ENCODE measurements at regions not wholly inside any gene's neighbourhood (a gene's known extent, or its start where the extent isn't known, plus 50 kb on each side); places are given as distances from the start of the nearest gene placed in this dataset.

- Histone ChIP-seq H3K36me3 (replicated peaks in 1 of 2; ENCODE audit: control insufficient read depth in 1 of 2, insufficient read depth in 2 of 2, low read length in 2 of 2) (no peaks in the 10 kb centered on the region), H3K9ac (ENCODE audit: insufficient read depth, low read length, poor library complexity, severe bottlenecking) (no peak overlapping the region), H3K27me3 (ENCODE audit: control insufficient read depth in 2 of 2, insufficient read depth in 2 of 2, low read length in 2 of 2) (no peaks in the 10 kb centered on the region), H3K4me3 (replicated peaks in 1 of 3; ENCODE audit: low read depth in 2 of 3, low read length in 3 of 3) (no peak overlapping the region), H3K4me1 (ENCODE audit: control insufficient read depth in 1 of 2, insufficient read depth in 2 of 2, low read length in 2 of 2) (no peaks in the 10 kb centered on the region), H4K20me1 (ENCODE audit: insufficient read depth, low read length) (no peaks in the 10 kb centered on the region), H3K79me2 (ENCODE audit: insufficient read depth, low read length) (no peaks in the 10 kb centered on the region), H3K27ac (ENCODE audit: low read depth in 1 of 2, low read length in 2 of 2) (no peak overlapping the region), H3K9me3 (replicated peaks in 1 of 2; ENCODE audit: control insufficient read depth in 1 of 2, insufficient read depth in 1 of 2, low read length in 2 of 2) (no peaks in the 10 kb centered on the region), H2AFZ (ENCODE audit: insufficient read depth, low read depth, low read length, poor library complexity, severe bottlenecking) (no peak overlapping the region), H3K4me2 (replicated peaks; ENCODE audit: extremely low read depth, low read length, poor library complexity, severe bottlenecking) (no peak overlapping the region)
- intact Hi-C loops (cut with micrococcal nuclease), result no loop called here
- peaks cover 2 to 7% (median 7%) of the 10 kb centered on the region in 3 donors for H3K27me3 Mint-ChIP-seq (ENCODE audit: low read depth in 3 of 3)
- peaks cover 0 to 9% (median 1%) of the 10 kb centered on the region in 7 donors for H3K9me3 Mint-ChIP-seq
- H3K27ac Mint-ChIP-seq, result no peak overlapping the region
- no peak for TF ChIP-seq CTCF (IDR thresholded peaks at IDR 0.05)
- H3K36me3 Mint-ChIP-seq, result no peaks in the 10 kb centered on the region
- DNase-seq, result no peak
- 82% methylated on average over 4 of the region's 8 CpGs for WGBS (ENCODE audit: insufficient coverage)
- H3K4me1 Mint-ChIP-seq, result no peaks in the 10 kb centered on the region
- H3K4me3 Mint-ChIP-seq, result no peak overlapping the region
Measured at GRCh38 chr1:55400508-55400907, 185.3 kb upstream of the USP24 start.

- no peak for DNase-seq
- Mint-ChIP-seq H3K27ac (no peak overlapping the region), H3K27me3 (ENCODE audit: low read depth in 3 of 3) (peaks cover 2 to 7% (median 7%) of the 10 kb centered on the region in 3 donors), H3K4me3 (no peak overlapping the region), H3K9me3 (peaks cover 0 to 10% (median 4%) of the 10 kb centered on the region in 7 donors), H3K4me1 (no peaks in the 10 kb centered on the region), H3K36me3 (no peaks in the 10 kb centered on the region)
- Histone ChIP-seq H3K4me3 (replicated peaks in 1 of 3; ENCODE audit: low read depth in 2 of 3, low read length in 3 of 3) (no peak overlapping the region), H3K4me2 (replicated peaks; ENCODE audit: extremely low read depth, low read length, poor library complexity, severe bottlenecking) (no peak overlapping the region), H2AFZ (ENCODE audit: insufficient read depth, low read depth, low read length, poor library complexity, severe bottlenecking) (no peak overlapping the region), H3K27ac (ENCODE audit: low read depth in 1 of 2, low read length in 2 of 2) (no peak overlapping the region), H3K36me3 (replicated peaks in 1 of 2; ENCODE audit: control insufficient read depth in 1 of 2, insufficient read depth in 2 of 2, low read length in 2 of 2) (no peaks in the 10 kb centered on the region), H3K79me2 (ENCODE audit: insufficient read depth, low read length) (no peaks in the 10 kb centered on the region), H3K9me3 (replicated peaks in 1 of 2; ENCODE audit: control insufficient read depth in 1 of 2, insufficient read depth in 1 of 2, low read length in 2 of 2) (no peaks in the 10 kb centered on the region), H3K4me1 (ENCODE audit: control insufficient read depth in 1 of 2, insufficient read depth in 2 of 2, low read length in 2 of 2) (no peaks in the 10 kb centered on the region), H3K9ac (ENCODE audit: insufficient read depth, low read length, poor library complexity, severe bottlenecking) (no peak overlapping the region), H4K20me1 (ENCODE audit: insufficient read depth, low read length) (no peaks in the 10 kb centered on the region), H3K27me3 (ENCODE audit: control insufficient read depth in 2 of 2, insufficient read depth in 2 of 2, low read length in 2 of 2) (no peaks in the 10 kb centered on the region)
- WGBS (ENCODE audit: insufficient coverage), result no CpG with 5 or more reads among the region's 5 CpGs
- intact Hi-C loops (cut with micrococcal nuclease), result no loop called here
- TF ChIP-seq CTCF (IDR thresholded peaks at IDR 0.05), result no peak
Measured at GRCh38 chr1:55399346-55399745, 184.2 kb upstream of the USP24 start.

Measured in CD14-positive monocyte (primary cell).